ENCODE measurements at regions not wholly inside any gene's neighbourhood (a gene's known extent, or its start where the extent isn't known, plus 50 kb on each side); places are given as distances from the start of the nearest gene placed in this dataset.

DNA sequence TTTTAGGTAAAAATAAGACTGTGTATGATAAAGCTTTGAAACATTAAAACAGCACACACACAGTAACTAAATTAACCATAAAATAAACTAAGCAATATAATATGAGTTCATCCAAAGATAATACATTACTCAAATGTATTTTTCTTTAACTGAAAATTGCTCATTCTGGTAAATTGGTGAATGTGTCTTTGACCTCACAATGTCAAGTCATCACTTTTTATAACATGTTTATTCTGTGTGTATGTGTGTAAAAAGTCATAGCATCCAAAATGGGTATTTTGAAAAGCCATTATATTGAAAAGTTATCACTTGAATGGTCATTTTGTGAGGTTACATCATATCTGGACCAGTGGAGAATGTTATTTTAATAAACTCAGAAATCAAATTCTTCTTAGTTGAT is 724.6 kb downstream of the ADGRL2 start:
- DNase-seq, result no peak

DNA sequence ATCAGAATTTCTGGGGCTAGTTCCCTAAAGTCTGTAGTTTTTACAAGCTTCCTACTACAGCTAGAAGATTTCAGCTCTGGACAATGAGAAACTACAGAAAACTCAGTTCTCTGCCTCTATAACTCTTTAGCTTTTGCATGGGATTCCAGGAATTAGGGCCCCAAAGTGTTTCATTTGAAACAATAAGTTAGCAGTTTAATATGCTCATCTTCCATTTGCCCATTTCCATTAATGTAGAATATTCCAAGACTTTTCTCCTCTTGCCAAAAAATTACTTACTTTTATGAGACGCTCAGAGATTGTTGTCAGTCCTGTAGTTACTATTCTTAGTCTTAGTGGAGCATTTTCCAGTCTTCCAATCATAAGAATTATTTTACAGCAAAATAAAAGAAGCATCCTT is 719.9 kb downstream of the ADGRL2 start:
- DNase-seq, result no peak

DNA sequence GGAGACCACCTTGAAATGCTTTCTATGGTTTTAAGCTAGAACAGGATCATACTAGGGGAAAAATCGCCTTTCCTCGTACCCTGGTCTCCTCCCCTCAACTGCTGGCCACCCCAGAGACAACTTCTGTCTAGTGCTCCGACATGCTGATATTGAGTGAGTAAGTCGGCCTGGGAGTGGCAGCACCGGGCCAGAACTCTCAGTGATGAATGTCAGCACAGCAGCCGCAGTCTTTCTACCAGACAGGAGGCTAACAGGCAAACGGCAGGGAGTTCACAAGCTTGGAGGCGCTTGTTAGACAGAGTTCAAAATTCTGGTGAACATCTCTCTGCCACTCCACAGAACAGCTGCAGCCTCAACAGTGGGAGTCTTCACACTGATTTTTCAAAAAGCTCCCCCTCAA is 716.9 kb downstream of the ADGRL2 start:
- DNase-seq, result no peak

DNA sequence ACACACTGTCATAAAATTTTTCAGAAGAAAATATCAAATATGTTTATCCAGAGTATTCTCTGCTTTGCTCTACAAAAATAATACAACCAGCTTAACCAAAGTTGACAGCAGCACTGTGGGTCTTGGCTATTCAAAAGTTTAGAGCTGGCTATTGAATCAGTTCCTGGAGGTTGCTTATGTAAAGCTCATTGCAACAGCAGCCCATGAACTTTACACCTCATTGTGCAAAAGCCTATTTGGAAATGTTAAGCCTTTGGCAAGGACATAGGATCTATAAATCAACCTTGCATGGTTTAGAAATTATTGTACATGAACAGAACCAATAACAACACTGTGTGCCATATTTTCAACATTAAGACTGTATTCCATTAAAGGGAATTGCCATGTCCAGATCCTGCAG is 714.9 kb downstream of the ADGRL2 start:
- no peak for DNase-seq

DNA sequence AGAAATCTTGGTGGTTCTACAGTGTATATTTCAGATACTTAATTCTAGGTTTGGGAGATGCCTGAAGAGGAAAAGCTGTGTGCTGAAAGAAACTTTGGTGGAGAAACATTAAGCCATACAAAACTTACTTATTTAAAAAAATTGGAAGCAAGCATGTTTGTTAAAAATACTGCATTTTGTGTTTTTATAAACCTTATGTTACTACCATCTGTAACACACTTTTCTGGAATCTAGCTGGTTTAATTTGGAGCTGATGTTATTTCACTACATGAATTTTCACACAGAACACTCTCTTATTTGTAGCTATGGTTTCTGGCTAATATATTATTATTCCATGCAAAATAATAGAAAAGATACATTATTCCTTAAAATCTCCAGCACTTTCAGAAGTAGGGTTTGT is 710.7 kb downstream of the ADGRL2 start:
- DNase-seq, result no peak

DNA sequence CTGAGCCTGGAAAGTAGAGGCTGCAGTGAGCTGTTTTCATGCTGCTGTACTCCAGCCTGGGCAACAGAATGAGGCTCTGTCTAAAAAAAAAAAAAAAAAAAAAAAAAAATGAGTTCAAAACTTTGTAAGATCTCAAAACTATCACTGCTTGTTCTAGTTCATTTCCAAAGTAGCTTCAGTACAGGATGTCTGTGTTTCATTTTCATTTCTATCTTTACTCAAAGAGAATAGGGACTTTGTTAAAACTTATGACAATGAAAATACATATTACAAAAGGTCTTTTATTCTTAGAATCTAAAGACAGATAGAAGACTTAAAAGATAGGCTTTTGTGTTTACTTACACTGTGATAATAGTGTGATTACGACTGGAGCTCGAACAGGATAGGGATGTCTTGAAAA is 709.7 kb downstream of the ADGRL2 start:
- no peak for DNase-seq

DNA sequence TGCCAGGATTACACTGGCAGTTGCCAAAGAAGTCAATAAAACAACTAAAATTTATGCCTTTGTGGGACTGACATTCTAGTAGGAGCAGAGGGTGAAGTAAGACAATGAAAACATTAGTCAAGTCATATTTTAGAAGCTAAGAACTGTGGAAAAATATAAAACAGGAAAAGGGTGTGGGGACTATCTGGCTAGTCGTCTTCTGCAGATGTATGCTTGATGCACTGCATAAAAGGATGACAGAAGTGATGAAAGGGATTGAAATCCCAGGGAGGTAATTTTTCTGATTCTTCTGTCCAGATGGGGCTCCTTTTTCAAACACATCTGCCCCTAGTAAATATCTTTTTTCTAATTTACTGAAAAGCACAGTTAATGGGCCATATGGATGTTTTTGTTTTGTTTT is 706.3 kb downstream of the ADGRL2 start:
- DNase-seq, result no peak

DNA sequence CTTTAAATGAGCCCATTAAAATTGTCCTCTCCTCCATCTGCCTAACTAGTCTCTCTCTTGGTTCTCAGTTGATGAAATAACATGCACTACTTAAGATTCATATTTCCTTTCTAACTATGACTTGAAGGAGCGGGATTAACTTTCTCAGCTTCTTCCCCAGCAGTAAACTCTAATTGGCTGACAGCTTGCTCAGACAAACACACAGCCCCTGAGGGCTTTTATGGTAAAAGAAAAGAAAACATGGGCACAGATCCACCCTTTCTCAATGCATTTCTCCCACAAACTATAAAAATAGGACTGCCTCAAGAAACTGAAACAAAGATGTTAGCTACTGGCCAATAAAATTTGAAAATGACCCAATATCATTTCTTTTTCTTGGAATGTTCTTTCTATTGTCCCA is 703.1 kb downstream of the ADGRL2 start:
- no peak for DNase-seq

DNA sequence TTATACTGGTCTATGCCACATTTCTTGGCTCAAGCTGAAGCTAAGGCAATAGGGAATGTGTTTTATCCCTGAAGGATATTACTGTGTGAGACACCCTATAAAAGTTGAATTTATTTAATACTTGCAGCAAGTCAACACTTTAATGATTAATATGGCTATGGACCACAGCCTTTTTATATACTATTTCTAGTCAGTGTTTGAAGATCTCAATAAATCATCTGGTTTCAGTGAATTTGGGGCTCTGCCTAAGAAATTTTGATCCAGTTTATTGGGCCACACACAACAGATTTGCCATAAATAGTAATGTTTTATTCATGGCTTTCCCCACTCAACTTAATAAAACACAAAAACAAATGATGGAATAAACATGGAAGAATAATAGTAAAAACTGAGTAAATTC is 698.3 kb downstream of the ADGRL2 start:
- no peak for DNase-seq

DNA sequence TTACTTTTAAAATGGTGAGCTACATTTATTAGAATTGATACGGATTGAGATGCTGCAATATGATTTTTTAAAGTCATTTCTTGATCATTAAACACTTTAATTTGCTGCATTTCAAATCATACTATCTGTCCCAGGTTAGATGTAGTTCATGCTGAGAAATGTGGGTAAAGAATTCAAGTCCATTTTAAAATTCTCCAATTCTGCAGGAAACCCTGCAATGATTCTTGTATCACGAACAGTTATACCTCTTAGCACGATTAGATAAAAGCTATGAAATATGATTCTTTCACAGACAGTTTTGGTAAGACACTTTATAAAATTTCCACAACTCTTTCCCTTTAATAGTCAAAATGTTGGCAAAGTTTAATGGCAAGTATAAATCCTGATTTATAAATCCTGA is 693.4 kb downstream of the ADGRL2 start:
- no peak for DNase-seq

DNA sequence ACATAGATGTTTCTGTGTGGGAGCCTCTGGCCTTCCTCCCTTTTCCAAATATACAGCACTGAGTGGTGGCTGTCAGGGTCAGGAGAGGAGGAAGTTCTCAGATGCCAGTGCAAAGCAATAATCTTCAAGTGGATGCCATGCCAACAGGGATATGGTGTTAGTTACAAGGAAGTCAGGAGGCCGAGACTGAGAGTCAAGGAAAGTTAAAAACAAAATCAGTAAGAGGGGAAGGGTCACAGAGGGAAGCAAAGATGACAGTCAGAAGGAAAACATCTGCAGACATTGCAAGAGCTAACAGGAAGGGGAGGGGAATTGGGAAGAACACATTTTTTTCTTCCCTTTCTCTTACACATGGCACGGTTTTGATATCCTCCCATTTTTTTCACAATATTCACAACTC is 691.4 kb downstream of the ADGRL2 start:
- no peak for DNase-seq

DNA sequence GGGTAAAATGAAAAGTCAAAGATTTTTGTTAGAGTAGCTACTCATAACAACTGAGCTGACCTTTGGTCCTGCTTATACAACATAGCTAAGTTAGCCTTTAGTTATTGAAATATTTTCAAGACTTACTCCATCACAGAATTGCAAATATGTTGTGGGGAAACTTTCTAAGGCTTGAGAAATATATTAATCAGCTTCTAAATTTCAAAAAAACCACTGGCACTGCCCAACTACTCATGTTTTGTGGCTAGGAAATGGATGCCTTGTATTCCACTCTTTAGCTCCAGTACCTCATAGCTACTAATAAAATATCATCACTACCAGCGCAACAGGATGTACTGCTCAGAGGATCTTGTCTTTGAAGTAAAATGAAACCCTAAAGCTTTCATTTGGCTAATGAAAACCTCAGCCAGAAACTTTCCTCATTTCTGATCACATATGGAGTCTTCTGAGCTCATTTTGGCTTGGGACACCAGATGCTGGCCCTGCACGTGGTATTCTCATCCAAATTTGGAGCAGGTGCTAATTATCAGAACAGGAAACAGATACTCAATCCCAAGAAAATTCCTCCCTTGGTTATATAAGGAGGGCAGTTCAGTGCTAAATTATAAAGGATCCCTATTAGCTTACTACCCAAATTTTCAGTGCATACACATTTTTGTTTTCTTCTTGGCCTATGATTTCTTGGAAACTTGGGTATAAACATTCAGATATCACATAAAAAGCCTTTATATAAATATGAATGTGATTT is 690.7 kb downstream of the ADGRL2 start:
- DNase-seq, result no peak

DNA sequence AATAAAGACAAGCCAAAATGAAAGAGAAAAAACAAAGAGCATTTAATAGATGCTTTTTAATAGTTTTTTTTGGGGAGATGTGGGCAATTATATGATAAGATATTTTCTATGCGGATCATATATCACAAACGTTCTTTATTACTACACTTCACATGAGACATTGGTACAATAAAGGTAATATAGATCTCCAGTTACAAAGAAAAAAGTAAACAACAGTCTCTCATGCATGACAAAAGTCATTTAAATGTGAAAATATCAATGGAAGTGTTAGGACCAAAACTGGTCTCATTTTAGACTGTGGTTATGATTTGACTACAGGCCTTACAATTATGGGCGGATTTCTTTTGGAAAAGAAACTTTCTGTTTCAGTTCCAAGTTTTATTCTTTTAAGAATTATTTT is 687.0 kb downstream of the ADGRL2 start:
- no peak for DNase-seq

DNA sequence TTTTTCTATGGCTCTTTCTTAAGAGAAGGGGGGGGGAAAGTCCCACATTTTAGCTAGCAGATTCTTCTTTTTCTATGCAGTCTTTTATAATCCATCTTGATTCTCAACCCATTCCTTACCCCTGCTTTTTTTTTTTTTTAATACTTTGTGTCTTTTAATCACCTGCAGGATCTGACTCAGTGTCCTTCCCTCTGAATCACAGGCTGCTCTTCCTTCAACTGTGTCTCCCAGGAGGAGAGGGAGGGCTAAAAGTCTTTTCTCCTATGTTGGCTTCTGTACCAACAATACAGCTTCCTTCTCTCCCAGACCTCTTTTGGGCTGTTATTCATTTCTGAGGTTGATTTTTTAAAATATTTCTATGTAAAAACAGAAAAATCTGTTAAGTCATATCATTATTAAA is 686.2 kb downstream of the ADGRL2 start:
- no peak for DNase-seq

DNA sequence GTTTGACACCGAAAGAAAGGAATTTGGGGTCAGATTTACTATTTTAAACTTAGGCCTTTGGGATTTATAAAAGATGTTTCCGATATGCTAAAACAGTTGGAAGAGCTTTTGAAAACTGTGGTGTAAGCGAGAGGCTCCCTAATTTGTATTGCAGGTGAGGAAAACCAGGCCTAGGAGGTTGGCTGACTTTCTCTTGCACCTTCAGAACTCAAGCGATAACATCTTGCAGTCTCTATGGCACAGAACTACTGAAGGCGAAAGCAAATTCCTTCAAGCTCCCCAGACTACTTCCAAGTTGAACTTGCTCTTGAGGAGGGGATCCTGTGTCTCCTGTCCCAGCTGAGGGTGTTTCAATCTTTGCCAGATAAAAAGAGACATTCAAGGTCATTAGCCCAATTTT is 685.7 kb downstream of the ADGRL2 start:
- DNase-seq, result no peak

DNA sequence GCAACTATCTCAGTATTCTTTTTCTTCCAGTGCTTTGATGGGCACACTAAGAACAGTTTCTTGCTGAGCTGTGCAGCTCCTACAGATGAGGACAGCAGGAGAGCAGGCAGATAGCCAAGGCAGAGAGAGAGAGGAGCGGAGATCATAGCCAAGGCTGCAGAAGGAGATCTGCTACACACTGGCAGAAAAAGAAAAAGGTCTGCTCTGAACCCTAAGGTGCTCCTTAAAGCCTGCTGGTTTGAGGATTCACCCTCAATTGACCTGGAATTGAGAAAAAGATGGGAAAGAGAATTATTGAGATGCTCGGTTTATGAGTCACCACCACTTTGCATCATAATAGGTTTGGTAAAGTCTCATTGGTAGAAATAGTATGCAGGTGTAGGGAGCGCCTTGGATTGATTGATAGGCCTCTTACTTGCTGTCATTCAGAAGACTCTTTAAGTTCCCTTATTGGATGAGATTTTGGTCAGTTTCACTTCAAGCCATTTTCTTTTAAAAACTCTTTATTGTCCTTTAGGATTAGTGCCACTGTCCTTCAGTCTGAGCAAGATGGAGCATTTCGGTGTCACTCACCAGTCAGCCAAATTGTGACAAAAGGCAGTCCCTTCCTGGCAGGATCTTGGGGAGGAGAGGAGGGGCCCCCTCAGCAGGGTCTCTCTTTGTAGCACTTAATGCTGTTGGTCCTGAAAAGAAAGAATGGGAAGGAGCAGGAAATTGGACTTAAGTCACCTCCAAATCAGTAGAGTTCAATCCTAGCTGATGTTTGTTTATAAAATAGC is 685.0 kb downstream of the ADGRL2 start:
- DNase-seq, result no peak

DNA sequence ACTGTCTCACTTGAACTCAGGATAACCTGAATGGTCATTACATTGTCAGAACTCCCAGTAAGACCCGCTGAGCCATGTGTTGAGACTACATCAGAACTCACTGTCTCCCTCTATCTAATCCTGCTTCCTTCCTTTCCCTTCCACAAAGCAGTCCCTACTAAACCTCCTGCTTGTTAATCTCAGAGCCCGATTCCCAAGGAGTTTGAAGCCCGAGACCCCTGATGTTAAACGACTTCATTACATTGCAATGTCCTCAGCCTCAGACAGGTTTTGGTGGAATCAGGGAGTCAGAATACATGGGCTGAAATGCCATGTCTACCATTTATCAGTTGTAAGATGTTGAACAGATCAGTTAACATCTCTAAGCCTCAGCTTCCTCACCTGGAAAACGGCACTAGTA is 682.4 kb downstream of the ADGRL2 start:
- DNase-seq, result no peak

DNA sequence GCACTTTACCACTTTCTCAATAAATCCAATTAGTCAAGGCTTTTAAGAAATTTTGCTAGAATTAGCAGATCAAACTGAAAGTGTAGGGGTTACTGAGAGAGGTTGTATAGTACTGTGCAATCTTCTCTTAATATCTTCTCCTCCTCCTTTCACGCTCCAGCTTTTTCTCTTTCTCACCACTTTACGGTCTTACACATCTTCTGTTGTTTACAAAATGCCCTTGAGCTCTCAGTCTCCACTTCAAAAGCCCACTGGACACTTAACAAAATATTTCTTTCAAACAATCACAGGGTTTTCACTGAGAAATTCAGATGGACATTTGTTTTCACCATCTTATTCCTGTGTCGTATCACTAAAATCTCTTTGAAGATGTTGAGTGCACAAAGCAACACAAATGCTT is 678.2 kb downstream of the ADGRL2 start:
- no peak for DNase-seq

DNA sequence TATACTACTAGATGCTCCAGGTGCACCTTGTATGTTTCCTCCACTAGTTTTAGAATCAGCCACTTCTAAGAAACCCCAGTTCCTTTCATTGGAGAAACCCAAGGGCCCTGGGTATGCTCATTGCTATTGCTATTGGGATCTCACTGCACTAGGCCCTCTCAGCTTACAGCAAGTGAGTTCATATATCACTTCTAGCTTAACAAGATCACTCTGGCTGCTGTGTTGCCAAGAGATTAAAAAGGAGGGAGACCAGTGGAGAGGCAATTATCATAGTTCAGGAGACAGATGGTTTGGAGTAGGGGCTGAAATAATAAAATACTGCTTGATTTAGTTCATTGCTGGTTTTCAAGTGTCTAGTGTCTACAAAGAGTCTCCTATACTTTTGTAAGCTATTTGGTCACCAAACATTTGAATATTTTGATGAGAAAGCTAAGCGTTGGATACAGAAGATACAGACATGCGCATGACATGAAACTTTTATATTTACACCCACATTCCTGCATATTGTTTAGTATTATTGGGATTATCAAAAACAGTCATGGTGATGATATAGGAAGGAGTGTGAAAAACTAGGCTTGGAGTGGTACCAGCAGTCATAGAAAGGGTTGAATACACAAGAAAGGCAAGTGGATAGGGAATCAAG is 671.9 kb downstream of the ADGRL2 start:
- no peak for DNase-seq

DNA sequence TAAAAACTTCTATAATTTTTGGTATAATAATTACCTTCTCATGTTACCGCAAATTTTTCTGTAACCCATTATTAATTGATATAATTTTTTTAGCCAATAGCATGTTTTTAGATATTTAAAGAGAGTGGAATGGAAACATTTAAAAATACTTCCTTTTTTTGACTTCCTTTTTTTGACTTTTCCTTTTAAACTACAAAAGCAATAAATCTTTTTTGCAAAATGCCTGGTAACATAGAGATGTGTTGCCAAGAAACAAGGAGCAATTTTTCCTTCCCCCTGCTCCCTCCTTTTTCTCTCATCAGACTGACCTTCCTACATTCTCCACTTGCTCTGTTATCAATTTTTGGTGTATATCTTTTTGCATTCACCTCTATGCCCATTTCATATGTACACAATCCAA is 666.2 kb downstream of the ADGRL2 start:
- no peak for DNase-seq

DNA sequence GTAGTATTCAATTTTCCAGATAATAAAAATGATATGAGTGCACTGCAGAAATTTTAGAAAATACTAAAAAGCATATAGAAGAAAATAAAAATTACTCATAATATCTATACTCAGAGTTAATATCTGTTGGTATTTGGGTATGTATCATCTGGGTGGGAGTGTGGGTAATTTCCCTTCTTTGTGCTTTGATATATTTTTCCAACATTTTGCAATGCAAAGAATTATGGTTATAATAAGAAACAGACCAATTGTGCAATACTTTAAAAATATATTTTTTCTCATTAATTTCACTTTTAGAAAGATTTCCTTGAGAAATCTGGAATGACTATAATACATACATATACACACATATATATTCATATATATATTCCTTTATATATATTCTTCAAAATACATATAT is 665.7 kb downstream of the ADGRL2 start:
- no peak for DNase-seq

DNA sequence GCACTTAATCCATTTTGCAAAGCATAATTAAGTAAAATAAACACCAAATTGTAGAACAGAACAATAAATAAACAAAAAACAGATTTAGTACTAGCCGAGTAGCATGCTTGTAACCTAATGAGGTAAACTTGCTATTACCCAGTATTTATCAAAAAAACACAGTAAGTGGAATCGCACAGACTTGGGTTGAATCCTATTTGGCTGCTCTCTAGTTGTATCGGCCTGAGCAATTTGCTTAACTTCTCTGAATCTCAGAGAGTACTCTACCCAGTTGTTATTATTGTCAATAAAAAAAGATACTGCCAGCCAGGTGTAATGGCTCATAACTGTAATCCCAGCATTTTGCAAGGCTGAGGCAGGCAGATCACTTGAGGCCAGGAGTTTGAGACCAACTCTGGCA is 664.3 kb downstream of the ADGRL2 start:
- no peak for DNase-seq

DNA sequence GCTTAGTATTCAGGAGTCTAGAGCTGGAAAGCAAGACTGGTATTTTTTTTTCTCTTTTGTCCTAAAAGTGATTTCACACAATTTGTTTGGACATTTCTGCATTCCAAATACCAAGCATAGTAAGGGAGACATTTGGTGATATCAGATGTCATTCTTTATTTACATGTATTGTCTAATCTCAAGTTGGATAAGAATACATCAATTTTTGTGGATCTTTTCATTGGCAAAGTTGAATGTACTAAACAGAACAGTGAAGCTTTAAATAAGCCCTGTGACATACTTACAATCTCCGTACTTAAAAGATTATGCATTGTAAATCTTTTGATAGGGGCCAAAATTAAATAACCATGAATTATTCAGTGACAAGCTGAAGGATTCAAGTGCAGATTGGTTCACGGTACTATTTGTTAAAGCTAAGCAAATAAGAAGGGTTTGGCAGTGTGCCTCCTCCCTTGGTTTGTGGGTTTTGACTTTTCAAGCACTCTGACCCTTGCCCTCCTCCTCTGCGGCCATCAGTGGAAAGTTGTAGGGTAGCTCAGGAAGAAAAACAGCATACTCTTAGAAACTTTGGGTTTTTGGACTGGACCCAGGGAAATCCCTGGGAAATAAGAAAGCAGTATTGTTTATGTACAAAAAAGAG is 663.7 kb downstream of the ADGRL2 start:
- no peak for DNase-seq

DNA sequence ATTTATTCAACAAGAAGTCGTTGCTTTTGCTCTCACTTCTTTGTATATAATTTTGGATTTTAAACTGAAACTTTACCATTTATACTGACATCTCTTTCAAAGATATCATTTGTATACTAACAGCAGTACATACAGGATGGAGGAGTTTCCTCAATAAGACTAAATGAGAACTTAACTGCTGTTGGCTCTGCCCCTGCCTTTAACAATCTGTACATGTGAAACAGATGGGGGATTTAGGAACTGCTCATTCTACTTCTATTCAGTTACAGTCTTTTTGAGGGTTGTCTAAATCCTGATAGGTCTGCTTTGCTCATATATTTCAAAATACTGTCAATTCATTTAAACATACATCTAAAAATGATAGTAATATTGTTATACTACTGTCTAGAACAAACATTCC is 663.2 kb downstream of the ADGRL2 start:
- DNase-seq, result no peak
